ENCODE measurements at regions not wholly inside any gene's neighbourhood (a gene's known extent, or its start where the extent isn't known, plus 50 kb on each side); places are given as distances from the start of the nearest gene placed in this dataset.

GRCh38 chrX:15929194-15929593 lies 74.6 kb upstream of the AP1S2 start:
- no peak for TF ChIP-seq CTCF (IDR thresholded peaks at IDR 0.05; ENCODE audit: borderline replicate concordance, extremely low read depth, low read length, poor library complexity, severe bottlenecking)
- TF ChIP-seq EZH2 (IDR thresholded peaks at IDR 0.05; ENCODE audit: borderline replicate concordance, low read depth, low read length, severe bottlenecking): no peak
